ENCODE measurements at regions not wholly inside any gene's neighbourhood (a gene's known extent, or its start where the extent isn't known, plus 50 kb on each side); places are given as distances from the start of the nearest gene placed in this dataset.

DNA sequence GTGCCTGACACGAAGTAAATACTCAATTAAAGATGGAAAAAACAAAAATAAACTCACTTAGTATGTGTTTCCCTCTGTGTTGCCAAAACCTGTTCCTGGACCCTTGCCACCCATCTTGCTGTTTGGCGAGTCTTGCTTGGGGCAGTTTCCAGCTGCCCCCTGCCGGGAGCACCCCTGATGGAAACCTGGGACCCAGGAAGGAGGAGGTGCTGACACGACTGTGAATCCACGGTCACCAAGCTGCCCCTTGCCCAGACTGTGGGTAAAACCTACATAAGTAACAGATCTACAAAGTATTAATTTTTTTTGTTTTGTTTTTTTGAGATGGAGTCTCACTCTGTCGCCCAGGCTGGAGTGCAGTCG, 50.1 kb upstream of the SIAH1 start:
- Mint-ChIP-seq H3K36me3 (ENCODE audit: low read depth) (no peaks in the 10 kb centered on the region), H3K9me3 (no peaks in the 10 kb centered on the region), H3K27ac (no peak overlapping the region), H3K27me3 (ENCODE audit: insufficient read depth) (no peaks in the 10 kb centered on the region), H3K4me3 (no peak overlapping the region), H3K4me1 (no peaks in the 10 kb centered on the region)
- H3K27me3 ChIP-seq (ENCODE audit: control insufficient read depth, insufficient read depth, low read length, poor library complexity, severe bottlenecking): no peaks in the 10 kb centered on the region
- no peak overlapping the region for H3K27ac ChIP-seq (ENCODE audit: low read depth, low read length)
- H3K9me3 ChIP-seq (ENCODE audit: control insufficient read depth, low read length): no peaks in the 10 kb centered on the region
- no peaks in the 10 kb centered on the region for H3K36me3 ChIP-seq (ENCODE audit: control insufficient read depth, insufficient read depth, low read length)
- TF ChIP-seq, protein P1, sequence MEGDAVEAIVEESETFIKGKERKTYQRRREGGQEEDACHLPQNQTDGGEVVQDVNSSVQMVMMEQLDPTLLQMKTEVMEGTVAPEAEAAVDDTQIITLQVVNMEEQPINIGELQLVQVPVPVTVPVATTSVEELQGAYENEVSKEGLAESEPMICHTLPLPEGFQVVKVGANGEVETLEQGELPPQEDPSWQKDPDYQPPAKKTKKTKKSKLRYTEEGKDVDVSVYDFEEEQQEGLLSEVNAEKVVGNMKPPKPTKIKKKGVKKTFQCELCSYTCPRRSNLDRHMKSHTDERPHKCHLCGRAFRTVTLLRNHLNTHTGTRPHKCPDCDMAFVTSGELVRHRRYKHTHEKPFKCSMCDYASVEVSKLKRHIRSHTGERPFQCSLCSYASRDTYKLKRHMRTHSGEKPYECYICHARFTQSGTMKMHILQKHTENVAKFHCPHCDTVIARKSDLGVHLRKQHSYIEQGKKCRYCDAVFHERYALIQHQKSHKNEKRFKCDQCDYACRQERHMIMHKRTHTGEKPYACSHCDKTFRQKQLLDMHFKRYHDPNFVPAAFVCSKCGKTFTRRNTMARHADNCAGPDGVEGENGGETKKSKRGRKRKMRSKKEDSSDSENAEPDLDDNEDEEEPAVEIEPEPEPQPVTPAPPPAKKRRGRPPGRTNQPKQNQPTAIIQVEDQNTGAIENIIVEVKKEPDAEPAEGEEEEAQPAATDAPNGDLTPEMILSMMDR (conservative IDR thresholded peaks at IDR 0.05): no peak
- no peaks in the 10 kb centered on the region for H3K4me1 ChIP-seq (ENCODE audit: control insufficient read depth, insufficient read depth, low read length)
- H3K9ac ChIP-seq (ENCODE audit: extremely low read depth, low read length, poor library complexity, severe bottlenecking): no peak overlapping the region
- H3K4me3 ChIP-seq (ENCODE audit: low read length): no peak overlapping the region
- no peak for DNase-seq
- 92 to 95% methylated on average over 4 to 6 of the region's 7 CpGs for WGBS, 2 experiments (ENCODE audit: insufficient coverage in 1 of 2, insufficient read length in 1 of 2)

Measured in endodermal cell (in vitro differentiated cells).